GM12878 (cell line): ENCODE measurements at regions not wholly inside any gene's neighbourhood (a gene's known extent, or its start where the extent isn't known, plus 50 kb on each side); places are given as distances from the start of the nearest gene placed in this dataset.
A peak's percentile ranks its signal among the peaks of the same experiment; 100 is the strongest.

ENCODE experiments used
- CBX3 ChIP-seq: fragments of 200-600 bp; sonication (generic); IDR thresholded peaks from 2 replicates; pipeline ENCODE4 v1.6.1; 2016; ENCODE audit warnings: low read depth, borderline replicate concordance
- CTCF ChIP-seq, 3 experiments: IDR thresholded peaks in 2 of 3; conservative IDR thresholded peaks in 1 of 3; 2 replicates each; pipeline ENCODE4 v1.5.1; 2011; ENCODE audit warnings: low read depth in 3 of 3, low read length in 3 of 3, mild to moderate bottlenecking in 3 of 3, control low read depth in 2 of 3, moderate library complexity in 2 of 3, inconsistent platforms in 1 of 3, mixed read lengths in 1 of 3; ENCODE audit not compliant: control insufficient read depth in 2 of 3, insufficient read depth in 1 of 3; ENCODE audit errors: extremely low read depth in 1 of 3
- E2F8 ChIP-seq: fragments of 450-650 bp; IDR thresholded peaks from 2 replicates; pipeline ENCODE4 v1.6.1; 2018; ENCODE audit warnings: mild to moderate bottlenecking, low read depth, moderate library complexity; ENCODE audit not compliant: partially characterized antibody
- ELK1 ChIP-seq: IDR thresholded peaks from 2 replicates; pipeline ENCODE4 v1.6.1; 2012; ENCODE audit warnings: low read depth, low read length, improper control_type of control experiment
- FOS ChIP-seq: IDR thresholded peaks from 3 replicates; pipeline ENCODE4 v1.6.1; 2011; ENCODE audit warnings: borderline replicate concordance; ENCODE audit not compliant: insufficient read length; ENCODE audit errors: extremely low read depth
- GABPA ChIP-seq: IDR thresholded peaks from 2 replicates; pipeline ENCODE4 v1.6.1; 2014; ENCODE audit warnings: antibody characterized with exemption, low read depth, mild to moderate bottlenecking, inconsistent platforms
- NR2F1 ChIP-seq: fragments of 450-650 bp; conservative IDR thresholded peaks from 2 replicates; pipeline ENCODE4 v1.6.1; 2017; ENCODE audit warnings: mild to moderate bottlenecking
- POLR2AphosphoS5 ChIP-seq: IDR thresholded peaks from 2 replicates; pipeline ENCODE4 v1.6.1; 2011; ENCODE audit warnings: mild to moderate bottlenecking, low read length, inconsistent platforms
- REST ChIP-seq: IDR thresholded peaks from 2 replicates; pipeline ENCODE4 v1.6.1; 2012; ENCODE audit warnings: mild to moderate bottlenecking, low read depth, low read length
- SMARCA5 ChIP-seq: fragments of 450-650 bp; IDR thresholded peaks from 2 replicates; pipeline ENCODE4 v1.6.1; 2017; ENCODE audit warnings: mild to moderate bottlenecking
- SMC3 ChIP-seq: IDR thresholded peaks from 2 replicates; pipeline ENCODE4 v1.6.1; 2011; ENCODE audit warnings: low read length, improper control_type of control experiment, borderline replicate concordance
- SP1 ChIP-seq: IDR thresholded peaks from one replicate; pipeline ENCODE4 v1.6.1; 2011; ENCODE audit warnings: low read depth, low read length
- SUPT20H ChIP-seq: IDR thresholded peaks from 2 replicates; pipeline ENCODE4 v1.6.1; 2011; ENCODE audit warnings: low read depth, mild to moderate bottlenecking, low read length, moderate library complexity, borderline replicate concordance; ENCODE audit not compliant: control insufficient read depth
- ZNF207 ChIP-seq: fragments of 450-650 bp; IDR thresholded peaks from 2 replicates; pipeline ENCODE4 v1.6.1; 2014; ENCODE audit warnings: antibody characterized with exemption, mild to moderate bottlenecking, borderline replicate concordance
- ZNF622 ChIP-seq: fragments of 450-650 bp; IDR thresholded peaks from 2 replicates; pipeline ENCODE4 v1.6.1; 2017; ENCODE audit warnings: mild to moderate bottlenecking, inconsistent platforms

GRCh38 chr2:121974897-121975661, 219.6 kb downstream of the TSN start (continued):
- TF ChIP-seq E2F8 = no peak
- no peak for TF ChIP-seq SP1
- TF ChIP-seq GABPA = no peak
- TF ChIP-seq NR2F1 = peak; percentile 56
- TF ChIP-seq SMC3 = peak; percentile 80
- no peak for TF ChIP-seq SUPT20H
- no peak for TF ChIP-seq ZNF207
- TF ChIP-seq SMARCA5 = no peak
- peak; percentile 52 to 75 (median 64); a peak in 5 of 6 replicates for TF ChIP-seq CTCF (IDR thresholded peaks at IDR 0.05 in 2 of 3, conservative IDR thresholded peaks at IDR 0.05 in 1 of 3; ENCODE audit: control insufficient read depth in 2 of 3, extremely low read depth in 1 of 3, insufficient read depth in 1 of 3, low read depth in 3 of 3, low read length in 3 of 3)
- TF ChIP-seq POLR2AphosphoS5 = no peak
- TF ChIP-seq ELK1 = no peak
- TF ChIP-seq ZNF622 = no peak
- no peak for TF ChIP-seq FOS
- no peak for TF ChIP-seq CBX3
- TF ChIP-seq REST = no peak
